Right ventricle myocardium superior (tissue), 1 donor: ENCODE measurements at regions not wholly inside any gene's neighbourhood (a gene's known extent, or its start where the extent isn't known, plus 50 kb on each side); places are given as distances from the start of the nearest gene placed in this dataset.

Experiments used
- ATAC-seq: fragments of 200-7000 bp; cut with Tn5 transposase; one replicate; pipeline ENCODE4 v1.9.1; 2020; ENCODE audit warnings: mild to moderate bottlenecking; ENCODE audit not compliant: poor library complexity
- DNase-seq: peaks from one replicate; pipeline ENCODE4 v3.0.0-alpha.2; 2020
- intact Hi-C: fragments of 100-400 bp; cut with DNase I; formaldehyde crosslinking; loops from one replicate; pipeline ENCODE4 v1.11.2; 2022
- donor health status: DM: no; HTN: yes; CAD: no; lungs with severe emphysema.

GRCh38 chr1:91575909-91576519 is 75.4 kb downstream of the CDC7 start:
- intact Hi-C loops: no loop called here
- ATAC-seq: no peak
- DNase-seq: no peak

DNA sequence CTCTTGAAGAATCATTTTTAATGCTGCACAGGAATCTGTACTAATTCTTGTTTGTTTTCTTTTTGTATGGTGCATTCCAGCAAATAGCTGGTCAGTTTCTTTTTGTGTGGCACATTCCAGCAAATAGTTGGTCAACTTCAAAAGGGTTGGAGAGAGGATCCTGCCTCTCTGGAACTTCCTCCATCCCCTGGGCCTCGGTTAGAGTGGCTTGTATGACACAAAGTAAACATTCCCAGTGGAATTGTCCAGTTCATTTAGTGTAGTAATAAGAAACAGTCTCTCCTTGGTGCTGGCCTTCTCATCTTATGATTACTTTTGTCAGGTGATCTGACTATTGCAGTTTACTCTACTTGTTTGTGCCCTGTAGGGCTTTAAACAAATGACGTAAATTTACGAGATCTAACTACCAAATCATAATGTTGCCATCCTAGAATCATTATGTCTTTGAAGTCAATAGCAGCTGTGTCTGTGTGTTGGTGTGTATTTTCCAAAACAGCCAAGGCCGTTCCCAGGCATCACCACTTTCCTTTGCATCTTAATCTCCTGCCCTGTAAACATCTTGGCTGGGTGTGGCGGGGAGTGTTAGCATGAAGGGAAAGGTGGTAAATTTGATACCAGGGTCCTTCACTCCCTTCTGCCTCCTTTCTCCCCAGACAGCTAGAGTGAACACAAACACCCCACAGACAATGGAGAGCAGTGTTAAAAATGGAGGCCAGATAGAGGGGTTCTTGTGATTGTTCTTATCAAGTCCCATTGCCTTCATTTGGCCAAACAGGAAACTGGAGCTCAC is 77.9 kb downstream of the CDC7 start:
- intact Hi-C loops: no loop called here
- DNase-seq: no peak
- no peak for ATAC-seq

DNA sequence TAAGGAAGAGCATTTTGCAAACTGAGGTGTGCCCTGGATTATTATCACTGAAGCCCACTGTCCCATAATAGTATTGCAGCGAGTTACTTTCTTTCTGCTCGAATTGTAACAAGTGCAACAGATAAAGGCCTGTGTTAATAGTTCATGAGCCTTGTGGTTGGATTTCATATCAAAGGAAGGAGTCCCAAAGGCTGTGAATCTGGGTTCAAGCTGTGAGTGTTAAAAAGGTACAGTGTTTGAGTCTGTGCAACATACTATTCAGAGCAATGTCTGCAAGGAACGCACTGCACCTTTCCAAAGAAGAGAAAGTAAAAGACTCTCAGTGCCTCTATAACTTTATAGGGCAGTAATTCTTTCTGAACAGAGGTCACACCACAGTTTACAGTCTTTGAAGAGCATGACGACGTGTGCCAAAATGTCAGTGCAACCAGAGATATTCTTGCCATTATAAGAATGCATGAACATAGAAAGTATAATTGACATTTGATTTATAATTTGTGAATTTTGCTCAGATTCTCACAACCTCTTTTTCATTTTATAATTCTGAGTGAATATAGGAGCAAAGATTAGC is 79.1 kb downstream of the CDC7 start:
- no peak for ATAC-seq
- DNase-seq: no peak
- intact Hi-C loops: loop anchor here (2.0 kb wide), 1 partner anchor 71 kb away; no protein-coding TSS in a partner anchor

- DNase-seq (no peak), ATAC-seq (no peak)
- intact Hi-C loops: no loop called here
These were observed 81.8 kb downstream of the CDC7 start for GRCh38 chr1:91582431-91582921.

- ATAC-seq (no peak), DNase-seq (no peak)
- intact Hi-C loops: no loop called here
These were observed 82.7 kb downstream of the CDC7 start for GRCh38 chr1:91583326-91583755.

DNA sequence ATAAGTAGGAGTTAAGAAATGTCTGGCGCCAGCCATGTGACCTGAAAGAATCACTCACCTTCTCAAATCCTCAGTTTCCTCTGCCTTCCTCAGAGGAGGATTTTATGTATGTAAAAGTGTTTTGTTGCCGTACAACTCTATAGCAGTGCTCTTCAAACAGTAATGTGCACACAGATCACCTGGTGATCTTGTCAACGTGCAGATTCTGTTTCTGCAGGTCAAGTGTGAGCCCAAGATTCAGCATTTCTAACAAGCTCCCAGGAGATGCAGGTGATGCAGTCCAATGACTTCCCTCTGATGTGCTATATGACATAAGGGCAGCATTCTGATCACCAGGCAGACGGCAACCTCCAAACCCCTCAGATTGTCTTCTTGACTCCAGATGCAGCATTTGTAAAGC is 83.7 kb downstream of the CDC7 start:
- no peak for DNase-seq
- no peak for ATAC-seq
- intact Hi-C loops: no loop called here

DNA sequence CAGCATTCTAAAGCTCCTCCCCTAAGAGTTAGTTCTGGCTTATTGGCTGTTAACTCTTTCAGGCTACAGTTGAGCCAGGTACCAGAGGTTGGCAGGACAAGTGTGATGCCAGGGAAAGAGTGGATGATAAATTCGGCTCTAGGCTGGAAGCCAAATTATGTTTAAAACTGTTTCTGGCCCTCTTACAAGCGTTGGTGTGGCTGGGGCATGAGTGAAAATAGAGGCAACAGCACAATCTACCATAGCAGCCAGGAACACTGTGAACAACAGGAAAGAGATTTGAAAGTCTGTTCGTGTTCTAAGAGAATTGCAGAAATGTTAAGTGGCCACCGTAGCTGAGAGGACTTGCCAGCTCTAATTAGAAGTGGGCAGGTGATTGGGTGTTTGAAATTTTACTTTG is 84.2 kb downstream of the CDC7 start:
- intact Hi-C loops: no loop called here
- peak; percentile 89 for ATAC-seq
- DNase-seq: no peak

DNA sequence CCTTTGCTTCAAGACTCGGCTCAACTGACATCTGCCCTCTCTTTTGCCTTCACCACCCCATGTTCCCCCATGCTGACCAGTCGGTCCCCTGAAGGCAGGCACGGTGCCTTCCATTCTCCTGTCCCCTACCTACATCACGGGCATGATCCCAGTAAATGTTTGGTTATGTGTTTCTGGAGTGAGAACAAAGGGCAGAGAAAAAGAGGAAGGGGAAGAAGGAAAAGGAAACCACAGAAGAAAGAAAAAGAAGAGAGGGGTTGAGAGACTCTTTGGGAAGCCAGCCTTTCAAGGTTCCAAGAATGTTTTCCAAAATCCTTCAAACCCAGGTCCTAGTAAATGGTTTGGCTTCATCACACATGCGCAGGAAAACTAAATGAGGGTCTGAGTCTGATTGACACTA is 84.9 kb downstream of the CDC7 start:
- intact Hi-C loops: no loop called here
- DNase-seq (no peak), ATAC-seq (no peak)

DNA sequence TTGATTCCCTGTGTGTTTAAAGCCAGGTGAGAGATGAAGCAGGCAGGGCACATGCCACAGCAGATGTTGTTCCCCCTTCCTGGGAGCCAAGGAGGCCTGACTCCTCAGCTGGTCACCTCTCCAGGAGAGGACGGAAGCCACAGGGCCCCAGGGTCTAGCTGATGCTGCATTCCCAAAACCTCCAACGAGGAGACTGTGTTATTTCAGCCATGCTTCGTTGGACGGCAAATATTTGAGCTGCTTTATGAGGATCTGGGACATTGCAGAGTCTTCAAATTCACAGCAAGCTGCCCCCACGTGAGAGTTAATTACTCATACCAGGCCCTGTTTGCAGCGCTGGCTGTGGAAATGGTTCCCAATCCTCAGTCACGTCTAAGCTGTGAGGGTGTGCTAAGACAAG is 85.3 kb downstream of the CDC7 start:
- DNase-seq (no peak), ATAC-seq (no peak)
- intact Hi-C loops: no loop called here

DNA sequence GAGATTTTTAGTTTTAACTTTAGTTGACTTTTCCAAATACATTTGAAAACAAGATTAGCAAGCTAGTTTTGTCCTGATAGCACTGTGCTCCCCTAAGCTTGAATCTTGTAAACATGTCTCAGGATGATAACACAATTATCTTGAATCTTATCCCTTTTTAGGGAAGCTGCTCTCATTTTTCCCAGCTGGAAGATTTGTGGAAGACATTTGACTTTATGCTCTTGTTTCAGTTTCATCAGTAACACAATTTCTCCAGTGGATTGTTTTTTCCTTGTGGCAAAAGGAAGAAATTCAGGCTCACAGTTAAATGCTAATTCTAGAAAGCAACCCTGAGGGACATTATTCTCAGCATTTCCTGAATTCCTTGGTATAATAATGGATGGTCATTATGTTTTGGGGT is 88.8 kb downstream of the CDC7 start:
- ATAC-seq (no peak), DNase-seq (no peak)
- intact Hi-C loops: no loop called here

- DNase-seq (no peak), ATAC-seq (peak; percentile 55)
- intact Hi-C loops: no loop called here
These were observed 90.7 kb downstream of the CDC7 start for GRCh38 chr1:91591175-91591974.

GRCh38 chr1:91592716-91593477 is 92.2 kb downstream of the CDC7 start:
- DNase-seq (no peak), ATAC-seq (no peak)
- intact Hi-C loops: no loop called here

DNA sequence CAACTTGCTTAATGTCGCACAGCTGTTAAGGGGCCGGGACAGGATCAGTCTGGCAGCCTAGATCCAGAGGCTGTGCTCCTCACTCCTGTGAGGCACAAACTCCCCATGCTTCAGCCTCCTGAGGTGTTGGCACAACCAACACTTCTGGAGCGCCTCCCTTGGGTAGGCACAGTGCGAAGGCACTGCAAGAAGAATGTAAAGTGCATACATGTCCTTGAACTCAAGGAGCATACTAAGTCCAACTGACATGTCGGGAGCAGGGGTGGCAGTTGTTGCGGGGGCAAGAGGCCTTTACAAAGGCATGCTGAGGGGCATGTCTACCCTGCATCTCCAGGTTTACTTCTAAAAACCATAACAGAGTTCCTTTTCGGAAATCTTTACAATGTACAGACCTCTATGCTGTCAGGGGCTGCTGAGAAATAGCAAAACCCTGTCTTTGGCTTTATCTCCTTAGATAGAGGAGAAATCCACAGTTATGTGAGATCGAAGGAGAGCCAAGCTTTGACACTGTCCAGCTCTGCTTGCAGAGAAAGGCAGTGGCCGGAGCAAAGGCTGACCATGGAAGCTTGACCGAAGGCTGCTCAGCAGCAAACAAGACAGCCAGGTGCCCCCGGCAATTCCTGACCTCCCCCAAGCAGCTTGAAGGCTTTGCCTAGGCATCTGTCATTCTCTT is 93.9 kb downstream of the CDC7 start:
- no peak for DNase-seq
- ATAC-seq: no peak
- intact Hi-C loops: no loop called here

DNA sequence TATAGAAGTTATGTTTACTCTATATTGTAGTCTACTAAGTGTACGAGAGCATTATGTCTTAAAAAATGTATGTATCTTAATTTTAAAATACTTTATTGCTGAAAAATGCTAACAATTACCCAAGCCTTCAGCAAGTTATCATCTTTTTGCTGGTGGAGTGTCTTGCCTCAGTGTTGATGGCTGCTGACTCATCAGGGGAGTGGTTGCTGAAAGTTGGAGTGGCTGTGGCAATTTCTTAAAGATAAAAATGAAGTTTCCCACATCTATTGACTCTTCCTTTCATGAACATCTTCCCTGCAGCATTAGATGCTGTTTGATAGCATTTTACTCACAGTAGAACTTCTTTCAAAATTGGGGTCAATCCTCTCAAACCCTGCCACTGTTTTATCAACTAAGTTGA is 95.8 kb downstream of the CDC7 start:
- DNase-seq (no peak), ATAC-seq (no peak)
- intact Hi-C loops: no loop called here

DNA sequence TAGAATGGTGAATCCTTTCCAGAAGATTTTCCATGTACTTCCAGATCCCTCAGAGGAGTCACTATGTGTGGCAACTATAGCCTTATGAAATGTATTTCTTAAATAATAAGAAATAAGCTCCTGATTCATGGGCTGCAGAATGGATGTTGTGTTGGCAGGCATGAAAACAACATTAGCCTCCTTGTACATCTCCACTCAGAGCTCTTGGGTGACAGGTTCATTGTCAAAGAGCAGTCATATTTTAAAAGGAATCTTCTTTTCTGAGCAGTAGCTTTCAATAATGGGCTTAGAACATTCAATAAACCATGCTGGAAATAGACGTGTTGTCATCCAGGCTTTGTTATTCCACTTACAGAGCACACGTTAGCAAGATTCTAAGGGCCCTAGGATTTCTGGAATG is 96.6 kb downstream of the CDC7 start:
- no peak for ATAC-seq
- intact Hi-C loops: no loop called here
- DNase-seq: no peak

DNA sequence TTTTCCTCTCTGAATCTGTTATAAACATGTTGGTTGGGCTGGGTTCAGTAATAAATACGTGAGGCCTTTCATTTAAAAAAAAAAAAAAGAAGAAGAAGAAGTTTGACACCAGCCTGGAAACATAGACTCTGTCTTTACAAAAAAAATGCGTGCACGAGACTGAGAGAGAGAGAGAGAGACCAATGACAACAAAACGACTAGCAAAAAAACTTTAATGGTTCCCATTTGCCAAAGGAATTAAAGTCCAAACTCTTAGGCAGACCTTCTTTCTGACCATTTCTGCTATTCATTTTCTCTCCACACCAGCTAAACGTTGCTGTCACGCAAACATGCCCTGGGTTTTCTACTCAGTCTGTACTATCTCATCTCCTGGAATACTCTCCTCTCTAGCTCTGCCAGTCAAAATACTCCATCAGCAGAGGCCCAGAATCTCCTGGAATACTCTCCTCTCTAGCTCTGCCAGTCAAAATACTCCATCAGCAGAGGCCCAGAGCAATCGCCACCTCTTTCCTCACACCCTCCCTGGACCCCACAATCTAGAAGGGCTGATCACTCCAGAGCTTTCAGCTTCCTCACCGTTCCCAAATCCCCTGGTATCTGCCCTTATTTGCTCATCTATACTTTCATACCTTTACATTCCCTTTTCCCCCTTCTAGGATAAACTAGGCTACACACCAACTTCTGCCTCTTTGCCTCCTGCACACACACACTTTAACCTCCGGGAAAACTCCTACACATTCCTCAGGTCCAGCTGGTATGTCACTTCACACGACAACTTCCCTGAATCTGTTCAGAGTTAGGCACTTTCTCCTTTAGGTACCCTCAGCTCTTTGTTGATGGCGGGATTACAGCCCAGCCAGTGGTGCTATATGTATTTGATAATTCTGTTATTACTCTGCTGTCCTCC is 100.0 kb downstream of the CDC7 start:
- intact Hi-C loops: loop anchor here (5.0 to 10.0 kb wide), 2 partner anchors 66 to 107 kb away; no protein-coding TSS in a partner anchor
- ATAC-seq (peak; percentile 71), DNase-seq (no peak)
